NCI-H524 treated with DMSO at 0.1 percent for 48 hours (cell line): ENCODE measurements at regions not wholly inside any gene's neighbourhood (a gene's known extent, or its start where the extent isn't known, plus 50 kb on each side); places are given as distances from the start of the nearest gene placed in this dataset.
"Not testable (repeated sequence)": the region's sequence is repeated elsewhere in the genome, so short reads cannot be mapped to it uniquely, and the experiment has no call there.

Source experiments
- DNase-seq: peaks from one replicate; lab custom pipeline; 2025; lab: John Stamatoyannopoulos, UW

DNA sequence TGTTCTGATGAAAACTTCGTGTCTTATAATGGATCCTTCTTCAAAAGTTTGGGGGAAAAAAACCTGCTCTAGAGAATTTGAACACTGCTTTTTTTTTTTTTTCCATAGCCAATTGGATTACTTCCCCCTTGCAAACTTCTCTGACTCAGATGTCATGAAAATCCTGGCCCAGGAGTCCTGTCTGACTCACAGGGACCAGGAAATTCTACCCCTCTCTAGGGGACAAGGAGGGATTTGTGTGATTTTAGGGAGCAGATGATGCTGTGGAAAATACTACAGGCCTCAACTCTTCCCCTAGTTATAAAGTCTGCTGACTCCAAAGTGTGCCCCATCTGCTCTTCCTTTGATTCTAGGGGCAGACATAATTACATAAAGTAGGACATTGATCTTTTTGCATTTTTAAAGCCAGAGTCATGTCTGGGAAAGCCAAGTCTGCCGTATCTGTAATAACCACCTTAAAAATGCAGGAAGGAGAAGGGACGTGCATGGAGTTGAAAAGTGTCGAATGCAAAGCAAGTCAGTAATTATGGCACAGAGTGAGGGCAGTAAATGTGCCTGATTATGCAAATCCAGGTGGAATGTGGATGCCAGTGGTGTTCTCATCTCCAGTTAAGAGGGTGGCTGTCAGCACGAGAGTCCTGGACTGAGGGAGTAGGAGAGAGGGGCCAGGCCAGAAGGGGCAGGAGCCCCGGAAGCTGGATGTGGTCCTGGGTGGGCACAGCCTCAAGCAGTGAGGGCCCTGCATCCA lies 144.3 kb upstream of the SULF2 start:
- DNase-seq = peak; percentile 81

DNA sequence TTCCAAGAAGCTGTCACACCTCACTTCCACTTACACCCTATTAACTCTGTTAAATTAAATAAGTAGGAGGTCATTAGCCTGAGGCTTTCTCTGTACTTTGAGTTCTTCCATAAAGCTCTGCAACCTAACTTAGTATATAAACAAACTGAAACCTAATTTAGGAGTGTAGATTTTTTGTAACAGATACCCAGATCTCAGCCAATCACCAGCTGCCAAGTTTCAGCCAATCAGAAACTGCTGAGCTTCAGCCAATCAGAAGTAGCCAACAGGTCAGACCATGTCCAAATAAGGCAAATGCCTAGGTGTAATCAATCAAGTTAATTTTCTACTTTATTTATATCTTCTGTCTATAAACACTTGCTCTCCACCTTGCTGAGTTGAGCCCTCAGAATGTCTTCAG lies 142.7 kb upstream of the SULF2 start:
- no peak for DNase-seq

DNA sequence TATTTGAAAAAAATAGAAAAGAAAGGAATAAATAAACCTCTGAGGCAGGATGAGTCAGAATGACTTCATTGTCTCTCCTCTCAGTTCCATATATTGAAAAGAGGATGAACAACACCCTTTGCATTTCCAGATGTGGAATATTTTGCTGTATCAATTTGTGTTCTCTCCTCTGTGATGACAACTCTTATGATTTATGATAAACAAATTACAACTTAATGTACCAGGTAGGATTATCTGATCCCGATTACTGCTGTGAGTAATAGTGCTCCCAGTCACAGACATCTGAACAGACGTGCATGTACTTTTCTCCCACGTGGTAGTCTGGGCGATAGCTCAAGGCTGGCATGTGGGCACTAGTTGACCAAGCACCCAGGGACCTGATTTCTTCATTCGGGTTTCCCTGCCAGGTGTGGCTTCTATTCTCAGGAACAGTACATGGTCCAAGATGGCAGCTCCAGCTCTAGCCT lies 142.1 kb upstream of the SULF2 start:
- DNase-seq = no peak

DNA sequence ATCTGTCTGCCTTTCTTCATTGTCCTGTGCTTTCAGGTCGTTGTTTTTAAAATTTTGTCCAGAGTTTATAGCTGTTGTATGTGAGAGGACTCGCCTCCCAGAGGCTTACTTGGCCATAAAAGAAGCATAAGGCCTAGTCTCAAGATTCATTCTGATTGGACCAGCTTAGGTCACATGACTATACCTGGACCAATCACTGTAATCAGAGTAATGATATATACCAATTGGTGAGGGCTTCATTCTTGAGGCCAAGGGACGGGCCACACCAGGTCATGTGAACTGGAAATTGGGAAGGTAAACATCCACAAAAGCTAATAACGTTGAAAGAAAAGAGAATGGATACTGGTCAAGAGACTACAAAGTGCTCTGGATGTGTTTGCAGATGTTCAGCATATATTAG lies 141.4 kb upstream of the SULF2 start:
- DNase-seq = no peak

DNA sequence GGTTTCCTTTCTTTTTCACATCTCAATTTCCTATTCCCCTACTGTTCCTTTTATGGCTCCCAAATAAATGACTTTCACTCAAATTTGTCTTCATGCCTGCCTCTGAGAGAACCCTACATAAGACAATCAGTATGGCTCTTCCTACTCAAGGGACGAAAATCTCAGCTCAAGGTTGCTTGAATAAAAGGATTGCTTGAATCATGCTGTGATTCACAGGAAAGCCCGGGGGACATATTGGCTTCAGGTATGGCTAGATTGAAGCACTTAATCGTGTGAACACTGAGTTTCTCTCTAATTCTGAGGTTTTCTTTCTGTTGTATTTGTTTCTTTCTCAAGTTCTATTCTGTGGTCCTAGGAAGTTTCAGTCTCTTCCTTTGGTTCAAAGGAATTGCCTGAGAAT lies 140.3 kb upstream of the SULF2 start:
- no peak for DNase-seq

DNA sequence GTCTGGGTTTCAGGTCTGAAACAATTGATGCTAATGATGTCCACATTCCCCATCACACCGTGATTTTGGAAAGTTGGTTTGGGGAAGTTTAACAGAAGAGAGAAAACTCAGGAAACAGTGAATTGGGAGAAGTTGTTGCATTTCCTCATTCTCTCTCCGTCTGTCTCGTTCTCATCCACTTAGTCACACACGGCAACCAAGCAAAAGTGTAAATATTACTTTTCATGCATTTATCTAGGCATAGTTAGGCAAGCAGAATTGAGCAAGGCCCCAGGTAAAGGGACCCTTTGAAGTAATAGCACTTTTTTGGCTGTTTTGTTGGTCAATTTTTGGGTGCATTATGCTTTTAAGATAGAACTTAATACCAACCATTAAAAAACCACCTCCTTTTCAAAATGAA lies 137.0 kb upstream of the SULF2 start:
- no peak for DNase-seq

DNA sequence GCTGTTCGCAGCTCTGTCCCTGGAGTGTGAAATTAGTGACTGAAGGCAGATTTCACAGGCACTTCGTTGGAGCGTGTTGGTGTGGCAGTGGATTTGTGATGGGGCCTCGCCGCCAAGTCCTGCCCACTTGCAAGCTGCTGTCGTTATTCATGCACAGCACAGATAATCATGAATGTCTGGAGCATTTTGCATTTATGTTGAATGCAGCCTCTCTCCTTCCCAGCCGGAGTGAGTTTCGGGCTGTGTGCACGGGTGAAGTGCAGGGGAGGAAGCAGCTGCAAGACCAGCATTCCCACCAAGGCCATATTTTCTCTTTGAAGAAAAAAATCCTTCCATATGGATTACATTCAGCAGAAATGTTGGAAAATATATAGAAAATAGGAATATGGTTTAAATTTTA lies 136.5 kb upstream of the SULF2 start:
- not testable (repeated sequence) for DNase-seq

DNA sequence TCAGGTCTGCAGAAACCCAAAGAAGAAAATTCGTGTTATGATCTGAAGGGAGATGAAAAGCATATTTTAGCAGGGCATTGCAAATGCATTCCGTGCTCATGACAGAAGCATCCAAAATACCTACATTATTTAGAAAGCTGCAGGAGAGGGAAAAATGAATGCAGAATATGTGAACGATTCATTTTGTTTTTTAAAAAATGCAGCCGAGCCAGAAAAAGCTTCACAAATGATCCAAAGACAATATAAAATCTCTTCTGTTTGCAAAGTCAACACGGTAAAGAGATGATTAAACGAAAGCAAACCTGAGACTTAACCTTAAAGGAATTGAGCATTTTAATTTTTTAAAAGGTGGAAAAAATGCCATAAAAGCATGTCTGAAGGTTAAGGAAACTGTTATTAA lies 136.1 kb upstream of the SULF2 start:
- no peak for DNase-seq

DNA sequence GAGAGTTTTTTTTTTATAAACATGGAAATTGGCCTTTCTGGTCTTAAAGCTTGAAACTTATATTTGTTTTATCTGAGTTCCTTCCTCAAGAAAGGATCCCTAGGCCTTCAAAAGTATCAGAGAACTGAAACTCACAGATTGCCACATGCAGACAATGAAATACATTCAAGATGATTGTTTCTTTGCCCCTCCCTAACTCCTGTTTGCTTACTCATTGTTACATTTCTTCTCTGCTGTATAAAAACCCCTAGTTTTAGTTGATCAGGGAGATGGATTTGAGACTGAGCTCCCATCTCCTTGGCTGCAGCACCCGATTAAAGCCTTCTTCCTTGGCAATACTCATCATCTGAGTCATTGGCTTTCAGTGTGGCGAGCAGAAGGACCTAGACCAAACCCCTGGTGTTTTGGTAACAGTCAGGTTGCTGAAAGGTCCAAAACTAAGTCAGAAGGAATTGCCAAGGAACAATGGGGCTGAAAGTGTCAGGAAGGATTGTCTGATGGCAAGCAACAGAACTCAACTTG lies 132.3 kb upstream of the SULF2 start:
- DNase-seq = no peak

DNA sequence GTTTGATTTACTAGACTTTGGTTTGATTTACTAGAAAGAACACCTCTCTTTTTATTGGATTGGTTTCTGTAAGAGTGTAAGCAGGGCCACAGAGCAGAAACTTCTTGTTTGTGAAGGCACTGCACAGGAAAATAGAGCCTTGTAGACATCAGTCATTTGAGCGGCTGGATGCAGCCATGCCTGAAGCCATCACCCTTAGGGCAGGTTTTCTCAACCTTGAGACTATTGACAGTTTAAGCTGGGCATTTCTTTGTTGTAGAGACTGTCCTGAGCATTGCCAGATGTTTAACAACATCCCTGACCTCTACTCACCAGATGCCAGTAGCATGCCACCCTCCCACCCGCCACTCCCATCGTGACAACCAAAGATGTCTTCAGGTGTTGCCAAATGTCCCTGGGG lies 130.2 kb upstream of the SULF2 start:
- DNase-seq = no peak

DNA sequence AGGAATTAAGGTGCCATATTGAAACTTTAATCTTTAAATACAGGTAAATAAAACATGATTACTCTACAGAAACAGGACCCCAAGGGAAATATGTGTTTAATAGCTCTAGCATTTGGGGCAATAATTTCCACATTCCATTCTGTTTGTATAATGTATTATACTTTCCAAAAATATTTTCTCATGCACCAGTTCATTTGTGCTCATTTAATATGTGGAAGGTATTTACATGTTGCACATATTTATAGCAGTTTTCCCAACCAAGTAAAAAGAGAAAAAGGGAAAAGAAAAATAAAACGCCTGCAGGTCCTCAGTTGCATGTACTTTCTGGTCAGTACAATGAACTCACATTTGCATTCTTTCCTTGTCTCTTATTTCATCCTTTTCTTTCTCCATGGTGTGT lies 129.5 kb upstream of the SULF2 start:
- no peak for DNase-seq

DNA sequence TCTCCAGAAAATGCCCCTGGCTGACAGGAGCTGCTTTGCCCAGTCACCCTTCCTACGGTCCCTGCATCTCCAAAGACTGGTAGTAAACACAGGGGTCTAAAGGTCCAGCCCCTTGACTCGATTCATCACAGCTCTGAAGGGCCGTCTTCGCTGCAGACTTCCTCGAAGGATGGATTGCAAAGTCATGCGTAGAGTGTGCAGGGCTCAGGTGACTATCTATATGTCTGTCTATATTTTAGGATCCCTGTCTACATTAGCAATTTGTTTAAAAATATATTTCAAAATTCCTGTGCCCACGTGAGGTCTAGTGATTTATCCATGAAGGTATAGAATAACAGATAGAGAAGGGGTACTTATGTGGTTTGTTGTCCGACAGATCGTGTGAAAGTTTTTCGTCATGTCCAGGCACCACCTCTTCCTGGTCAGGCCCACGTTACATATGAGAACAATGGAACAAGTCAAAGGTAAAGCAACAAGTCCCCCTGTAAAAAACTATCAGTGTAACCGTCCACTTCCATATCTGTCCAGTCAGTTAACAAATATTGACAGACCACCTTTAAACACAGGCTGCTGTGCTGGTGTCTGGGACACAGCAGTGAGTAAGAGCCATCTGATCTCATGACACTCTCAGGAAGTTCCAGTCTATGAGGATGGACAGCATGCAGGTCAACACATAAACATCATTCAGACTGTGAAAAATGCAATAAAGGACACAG lies 127.7 kb upstream of the SULF2 start:
- DNase-seq = not testable (repeated sequence)

DNA sequence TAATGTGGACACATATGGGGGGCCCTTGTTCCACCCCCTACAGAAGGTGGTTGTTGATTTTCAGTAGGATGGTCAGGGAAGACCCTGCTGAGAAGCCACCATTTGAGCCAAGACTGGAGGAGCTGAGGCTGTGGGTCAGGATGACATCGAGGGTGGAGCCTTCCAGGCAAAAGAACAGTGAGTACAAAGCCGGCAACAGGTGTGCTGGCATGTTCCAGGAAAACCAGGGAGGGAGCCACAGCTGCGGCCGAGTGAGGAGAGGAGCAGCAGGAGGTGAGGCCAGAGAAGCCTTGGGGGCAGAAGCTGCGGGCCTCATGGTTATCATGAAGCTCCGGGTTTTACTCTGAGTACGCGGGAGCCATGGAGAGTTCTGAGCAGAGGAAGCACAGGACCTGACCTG lies 126.9 kb upstream of the SULF2 start:
- DNase-seq = not testable (repeated sequence)

DNA sequence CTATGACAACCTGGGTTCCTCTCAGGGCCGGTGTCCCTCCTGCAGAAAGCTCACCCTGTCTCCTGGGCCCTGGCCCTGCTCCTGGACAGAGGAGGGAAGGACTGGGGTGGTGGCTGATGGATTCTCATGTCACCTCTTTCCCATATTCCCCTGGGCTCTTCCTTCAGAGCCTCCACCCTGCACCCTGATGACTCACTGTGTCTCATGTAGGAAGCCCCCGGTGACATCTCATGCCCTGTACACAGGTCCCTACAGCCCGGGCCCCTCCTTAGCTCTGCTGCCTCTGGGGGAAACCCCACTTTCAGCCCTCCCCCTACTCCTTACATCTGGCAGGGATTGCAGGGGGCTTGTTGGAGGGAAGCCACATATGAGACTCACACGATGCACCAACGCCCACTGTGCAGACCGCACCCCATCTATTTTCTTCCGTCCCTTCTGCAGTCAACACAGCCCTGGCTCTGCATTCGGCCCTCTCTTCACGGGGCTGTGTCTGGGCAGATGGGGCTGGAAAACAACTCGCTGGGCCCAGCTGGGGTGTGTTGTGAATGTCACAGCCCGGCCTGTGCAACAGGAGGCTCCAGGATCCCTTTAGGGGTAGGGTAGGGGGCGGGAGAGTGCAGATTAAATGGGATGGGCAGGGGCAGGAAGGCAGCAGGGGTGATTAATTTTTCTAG lies 124.6 kb upstream of the SULF2 start:
- not testable (repeated sequence) for DNase-seq

DNA sequence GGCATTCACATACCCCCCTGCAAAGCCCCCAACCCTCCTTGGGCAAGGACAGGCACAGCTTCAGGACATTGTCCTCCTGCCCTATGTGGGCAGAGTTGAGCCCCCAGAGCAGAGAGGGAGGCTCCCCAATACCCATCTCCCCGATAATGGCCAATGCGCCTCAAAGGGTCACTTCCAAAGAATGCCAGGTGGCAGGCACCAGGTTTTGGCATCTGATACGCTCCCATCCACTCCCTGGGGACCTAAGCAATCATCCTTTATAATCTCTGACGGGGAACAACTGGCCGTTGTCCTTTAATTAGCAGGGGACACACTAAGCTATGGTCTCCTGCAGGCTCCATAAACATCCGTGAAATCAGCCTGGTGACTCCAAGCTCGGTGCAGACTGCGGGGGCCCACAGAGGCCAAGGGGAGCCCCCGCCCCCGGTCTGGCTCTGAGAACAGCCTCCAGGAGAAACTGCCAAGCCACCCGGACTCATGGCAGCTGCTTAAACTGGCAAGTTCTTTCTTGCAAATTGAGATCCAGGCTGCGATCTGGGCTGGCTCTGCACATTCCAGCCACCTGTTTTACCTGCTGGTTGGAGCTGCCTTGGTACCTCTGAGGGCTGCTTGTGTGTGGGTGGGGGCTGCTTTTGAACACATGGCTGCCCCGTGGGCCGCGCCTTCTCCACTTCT lies 123.2 kb upstream of the SULF2 start:
- DNase-seq = peak; percentile 80

DNA sequence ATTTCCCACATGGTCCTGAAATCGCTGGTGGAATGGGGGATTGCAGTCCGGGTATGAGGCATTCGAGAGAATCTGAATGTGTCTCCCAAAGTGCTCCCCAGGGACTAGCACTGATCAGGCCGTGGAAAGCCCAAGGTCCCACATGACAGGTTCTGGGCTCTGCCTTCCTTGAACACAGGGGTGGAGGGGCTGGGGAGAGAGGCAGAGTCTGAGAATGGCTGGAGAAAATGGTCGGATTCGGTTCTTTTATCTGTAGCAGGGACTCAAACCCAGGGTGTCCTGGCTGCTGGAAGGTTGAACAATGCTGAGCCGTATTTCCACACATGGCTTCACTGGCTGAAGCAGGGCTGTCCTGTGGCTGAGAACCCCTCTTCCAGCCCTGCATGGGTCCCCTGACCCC lies 122.7 kb upstream of the SULF2 start:
- DNase-seq = not testable (repeated sequence)

DNA sequence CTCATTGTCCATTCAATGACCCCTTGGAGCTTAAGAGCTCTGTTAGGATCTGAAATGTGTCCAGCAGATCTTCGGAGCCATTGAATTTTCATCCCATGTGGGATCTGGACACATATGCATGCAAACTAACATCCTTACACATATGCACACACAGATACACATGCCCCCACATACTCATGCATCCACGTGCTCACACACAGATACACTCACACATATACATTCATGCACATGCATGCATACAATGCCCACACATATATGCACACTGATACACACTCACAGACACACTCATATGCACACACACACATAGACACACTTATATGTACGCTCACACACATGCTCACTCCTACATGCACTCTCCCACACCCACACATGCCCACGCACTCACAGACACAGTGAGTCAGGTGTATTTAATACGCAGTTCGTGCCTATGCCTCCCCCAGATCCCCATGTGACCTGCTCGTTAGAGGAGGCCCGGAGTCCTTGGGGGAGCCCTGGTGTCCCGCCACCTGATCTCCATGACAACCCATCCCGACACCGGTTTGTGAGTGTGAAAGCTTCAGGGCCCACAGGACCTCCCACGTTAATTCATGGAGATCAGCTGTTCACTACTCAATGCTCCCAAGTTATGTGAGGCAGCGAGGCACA lies 121.9 kb upstream of the SULF2 start:
- peak; percentile 35 for DNase-seq

DNA sequence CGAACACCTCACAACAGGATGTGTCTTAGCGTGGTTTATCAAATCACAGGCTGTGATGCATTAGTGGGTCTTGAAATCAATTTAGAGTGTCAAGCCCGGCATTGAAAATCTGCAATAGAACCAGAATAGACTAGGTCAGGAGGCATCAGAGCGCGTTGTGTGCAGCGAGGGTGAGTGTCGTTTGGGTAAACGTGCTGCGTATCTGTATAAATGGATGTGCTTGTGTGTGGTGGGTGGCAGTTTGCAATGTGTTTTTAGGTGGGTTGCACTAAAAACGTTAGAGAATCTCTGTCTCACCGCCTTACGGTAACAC lies 121.0 kb upstream of the SULF2 start:
- no peak for DNase-seq

DNA sequence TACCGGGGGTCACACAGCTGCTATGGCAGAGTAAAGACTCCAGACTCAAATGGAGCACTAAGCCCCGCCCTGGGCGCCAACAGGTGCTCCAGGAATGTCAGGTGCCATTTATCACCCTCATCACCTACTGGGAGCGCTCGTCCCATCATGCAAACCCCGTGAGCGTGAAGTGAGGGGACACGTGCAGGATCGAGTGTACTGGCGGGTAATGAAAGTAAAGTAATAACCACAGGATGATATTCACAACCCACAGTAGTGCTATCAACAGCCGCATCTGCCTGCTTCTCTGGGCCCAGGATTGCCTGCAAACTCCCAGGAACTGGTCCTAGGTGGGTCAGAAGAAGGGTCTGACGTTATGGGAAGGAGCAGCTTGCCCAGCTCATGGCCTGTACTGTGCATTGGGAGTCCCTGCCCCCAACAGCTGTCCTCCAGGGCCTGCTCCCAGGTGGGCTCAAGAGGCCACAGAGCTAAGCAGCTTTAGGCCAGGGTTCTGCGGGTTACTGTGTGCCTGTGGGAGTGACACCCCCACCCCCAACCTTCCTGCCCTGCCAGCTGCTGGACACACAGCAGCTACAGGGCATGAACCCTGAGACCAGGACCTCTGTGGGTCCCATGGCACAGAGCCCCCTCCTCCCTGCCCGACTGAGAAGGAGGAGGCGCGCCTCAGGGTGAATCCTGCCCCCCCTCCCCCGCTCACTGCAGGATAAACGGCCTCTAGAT lies 120.5 kb upstream of the SULF2 start:
- peak; percentile 31 for DNase-seq

DNA sequence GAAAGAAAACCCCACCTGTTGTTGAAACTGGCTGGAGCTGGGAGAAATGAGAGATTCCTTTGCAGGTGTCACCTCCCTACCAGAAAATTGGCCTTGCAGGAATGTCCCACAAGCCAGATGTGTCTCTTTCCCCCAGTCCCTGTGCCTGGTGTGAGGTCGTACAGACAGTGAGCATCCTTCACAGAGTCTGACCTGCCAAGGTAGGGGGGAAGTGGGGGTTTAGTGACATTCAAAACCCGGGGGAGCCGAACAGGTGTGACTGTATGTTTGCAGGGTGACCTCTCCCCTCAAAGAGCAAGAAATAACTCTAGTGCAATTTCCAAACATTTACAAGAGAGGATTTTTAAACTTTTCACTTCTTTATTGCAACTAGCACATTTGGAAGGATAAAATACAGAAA lies 117.7 kb upstream of the SULF2 start:
- DNase-seq = not testable (repeated sequence)

DNA sequence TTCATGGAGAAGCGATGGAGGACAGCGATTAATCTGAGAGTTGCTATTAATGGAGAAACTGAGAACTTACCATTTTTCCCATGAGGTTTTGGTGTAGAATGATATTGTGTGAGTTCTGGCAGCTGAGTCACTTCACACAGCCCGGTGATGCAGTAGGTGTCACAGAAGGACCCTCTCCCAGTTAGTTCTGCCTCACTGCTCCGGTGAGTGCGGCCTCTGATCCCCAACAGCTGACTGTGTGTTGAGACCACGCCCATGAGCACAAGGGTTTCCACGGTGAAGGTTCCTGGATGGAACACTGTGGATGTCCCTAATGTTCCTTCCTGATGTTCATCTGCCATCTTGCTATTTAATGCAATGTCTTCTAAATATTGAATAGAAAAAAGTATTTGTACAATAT lies 114.0 kb upstream of the SULF2 start:
- DNase-seq = not testable (repeated sequence)
